ENCODE measurements at regions not wholly inside any gene's neighbourhood (a gene's known extent, or its start where the extent isn't known, plus 50 kb on each side); places are given as distances from the start of the nearest gene placed in this dataset.

- DNase-seq: no peak
Observed at GRCh38 chr10:113379091-113379490, 173.8 kb upstream of the HABP2 start.

GRCh38 chr10:113381416-113381815 lies 171.4 kb upstream of the HABP2 start:
- no peak for DNase-seq

- DNase-seq: no peak
Observed at GRCh38 chr10:113381981-113382509, 170.8 kb upstream of the HABP2 start.

- DNase-seq: no peak
Observed at GRCh38 chr10:113382691-113383090, 170.2 kb upstream of the HABP2 start.

GRCh38 chr10:113384181-113384580 lies 168.7 kb upstream of the HABP2 start:
- DNase-seq: no peak

- DNase-seq: peak; percentile 40
Observed at GRCh38 chr10:113385021-113385999, 167.5 kb upstream of the HABP2 start.

- DNase-seq: no peak
Observed at GRCh38 chr10:113386005-113386404, 166.8 kb upstream of the HABP2 start.

- no peak for DNase-seq
Observed at GRCh38 chr10:113389969-113390368, 162.9 kb upstream of the HABP2 start.

- DNase-seq: no peak
Observed at GRCh38 chr10:113390896-113391295, 162.0 kb upstream of the HABP2 start.

GRCh38 chr10:113397047-113397446 lies 155.8 kb upstream of the HABP2 start:
- DNase-seq: no peak

GRCh38 chr10:113399065-113399464 lies 153.8 kb upstream of the HABP2 start:
- DNase-seq: no peak

- DNase-seq: no peak
Observed at GRCh38 chr10:113402602-113403001, 150.3 kb upstream of the HABP2 start.

- DNase-seq: no peak
Observed at GRCh38 chr10:113407218-113407617, 145.6 kb upstream of the HABP2 start.

- DNase-seq: no peak
Observed at GRCh38 chr10:113409175-113409574, 143.7 kb upstream of the HABP2 start.

GRCh38 chr10:113410618-113411017 lies 142.2 kb upstream of the HABP2 start:
- DNase-seq: no peak

- DNase-seq: no peak
Observed at GRCh38 chr10:113411456-113411855, 141.4 kb upstream of the HABP2 start.

- DNase-seq: no peak
Observed at GRCh38 chr10:113412161-113412560, 140.7 kb upstream of the HABP2 start.

GRCh38 chr10:113414543-113414942 lies 138.3 kb upstream of the HABP2 start:
- no peak for DNase-seq

GRCh38 chr10:113415246-113415645 lies 137.6 kb upstream of the HABP2 start:
- DNase-seq: no peak

GRCh38 chr10:113420057-113420732 lies 132.7 kb upstream of the HABP2 start:
- no peak for DNase-seq

GRCh38 chr10:113420733-113421675 lies 131.8 kb upstream of the HABP2 start:
- DNase-seq: no peak

- DNase-seq: no peak
Observed at GRCh38 chr10:113422371-113422770, 130.5 kb upstream of the HABP2 start.

All from NCI-H2107 (cell line).